ENCODE measurements at regions not wholly inside any gene's neighbourhood (a gene's known extent, or its start where the extent isn't known, plus 50 kb on each side); places are given as distances from the start of the nearest gene placed in this dataset.

DNA sequence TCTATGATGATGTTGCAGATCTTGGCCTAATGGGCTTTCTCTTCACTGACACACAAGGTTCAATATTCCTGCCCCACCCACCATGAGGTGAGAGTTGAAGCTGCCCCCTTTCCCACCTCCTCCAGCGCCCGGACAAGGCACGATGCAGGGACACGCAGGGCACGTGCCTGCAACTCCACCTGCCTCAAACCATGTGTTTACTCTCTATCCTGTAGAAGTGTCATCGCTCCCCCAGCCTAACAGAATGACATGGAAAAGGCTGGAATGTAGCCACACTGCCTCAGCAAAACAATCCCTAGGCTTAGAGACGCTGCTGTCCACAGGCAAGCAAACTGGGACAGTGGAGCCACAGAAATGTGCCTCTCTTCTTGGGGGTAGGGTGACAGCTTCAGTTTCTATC, 92.9 kb upstream of the SOD1 start:
- H3K4me3 ChIP-seq (ENCODE audit: low read depth, low read length) = no peak overlapping the region
- no peaks in the 10 kb centered on the region for H3K36me3 ChIP-seq (ENCODE audit: control insufficient read depth, insufficient read depth, low read length)
- peaks cover 18% of the 10 kb centered on the region for H3K4me1 ChIP-seq (ENCODE audit: control insufficient read depth, insufficient read depth, low read length)
- H3K27me3 ChIP-seq (ENCODE audit: control insufficient read depth, insufficient read depth, low read length) = no peaks in the 10 kb centered on the region
- H3K9me3 ChIP-seq (ENCODE audit: control insufficient read depth, insufficient read depth, low read depth, low read length) = no peaks in the 10 kb centered on the region
- no peak overlapping the region for H3K9ac ChIP-seq (ENCODE audit: low read length)
- H3K27ac ChIP-seq (ENCODE audit: low read depth, low read length) = no peak overlapping the region

DNA sequence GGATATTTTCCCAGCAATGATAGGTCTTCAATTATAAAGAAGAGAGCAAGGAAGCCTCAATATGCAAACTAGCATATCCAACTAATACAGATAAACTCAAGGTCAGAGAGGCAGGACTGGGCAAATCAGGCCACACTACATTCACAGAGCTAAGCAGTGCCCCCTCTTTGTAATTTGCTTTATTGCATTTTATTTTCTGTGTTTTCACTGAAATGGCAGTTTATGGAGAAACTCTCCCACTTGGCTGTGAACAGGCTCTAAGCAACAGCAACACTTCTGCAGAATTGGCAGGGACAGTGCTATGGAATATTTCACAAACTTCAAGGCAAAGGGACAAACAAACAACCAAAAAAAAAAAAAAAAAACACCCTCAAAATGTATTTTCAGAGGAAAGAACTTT, 93.4 kb upstream of the SOD1 start:
- no peaks in the 10 kb centered on the region for H3K36me3 ChIP-seq (ENCODE audit: control insufficient read depth, insufficient read depth, low read length)
- no peaks in the 10 kb centered on the region for H3K27me3 ChIP-seq (ENCODE audit: control insufficient read depth, insufficient read depth, low read length)
- no peaks in the 10 kb centered on the region for H3K9me3 ChIP-seq (ENCODE audit: control insufficient read depth, insufficient read depth, low read depth, low read length)
- no peak overlapping the region for H3K4me3 ChIP-seq (ENCODE audit: low read depth, low read length)
- H3K27ac ChIP-seq (ENCODE audit: low read depth, low read length) = no peak overlapping the region
- H3K9ac ChIP-seq (ENCODE audit: low read length) = no peak overlapping the region
- H3K4me1 ChIP-seq (ENCODE audit: control insufficient read depth, insufficient read depth, low read length) = peaks cover 18% of the 10 kb centered on the region

DNA sequence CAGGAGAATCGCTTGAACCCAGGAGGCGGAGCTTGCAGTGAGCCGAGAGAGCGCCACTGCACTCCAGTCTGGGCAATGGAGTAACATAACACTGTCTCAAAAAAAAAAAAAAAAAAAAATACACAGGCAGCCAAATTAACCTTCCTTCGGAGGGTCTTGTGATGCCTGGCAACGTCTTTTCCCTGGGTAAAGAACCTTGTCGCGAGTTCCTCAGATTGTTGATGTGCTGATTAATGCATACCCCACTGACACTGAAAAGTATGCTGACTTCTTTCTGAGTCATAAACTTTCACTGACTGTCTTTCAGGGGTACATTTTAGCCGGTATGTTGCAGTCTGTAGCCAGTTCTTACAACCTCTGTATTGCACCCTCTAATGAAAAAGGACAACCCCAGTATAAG, 95.1 kb upstream of the SOD1 start:
- Histone ChIP-seq H3K9me3 (ENCODE audit: control insufficient read depth, insufficient read depth, low read depth, low read length) (no peaks in the 10 kb centered on the region), H3K9ac (ENCODE audit: low read length) (no peak overlapping the region), H3K4me3 (ENCODE audit: low read depth, low read length) (no peak overlapping the region), H3K27ac (ENCODE audit: low read depth, low read length) (no peak overlapping the region), H3K36me3 (ENCODE audit: control insufficient read depth, insufficient read depth, low read length) (no peaks in the 10 kb centered on the region), H3K27me3 (ENCODE audit: control insufficient read depth, insufficient read depth, low read length) (no peaks in the 10 kb centered on the region), H3K4me1 (ENCODE audit: control insufficient read depth, insufficient read depth, low read length) (peaks cover 28% of the 10 kb centered on the region)

DNA sequence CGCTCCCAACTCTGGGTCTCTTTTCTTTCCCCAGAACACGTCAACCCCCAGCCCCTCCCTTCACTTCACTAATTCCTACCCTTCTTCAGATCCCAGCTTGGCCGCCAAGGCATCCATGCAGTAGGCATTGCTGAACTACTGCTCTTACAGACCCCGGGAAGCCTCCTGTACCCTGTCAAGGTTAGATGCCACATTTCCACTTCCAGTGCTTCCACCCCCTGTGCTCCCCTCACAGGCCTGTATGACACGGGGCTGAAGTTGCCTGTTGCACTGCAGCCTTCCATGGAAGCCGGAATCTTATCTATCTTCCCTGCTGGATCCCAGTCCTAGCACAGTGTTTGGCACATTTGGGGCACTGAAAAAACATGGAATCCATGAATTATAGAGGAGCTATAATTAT, 99.0 kb upstream of the SOD1 start:
- Histone ChIP-seq H3K4me3 (ENCODE audit: low read depth, low read length) (peak overlapping the region; percentile 89), H3K9ac (ENCODE audit: low read length) (peak overlapping the region; percentile 81), H3K27ac (ENCODE audit: low read depth, low read length) (no peak overlapping the region)

DNA sequence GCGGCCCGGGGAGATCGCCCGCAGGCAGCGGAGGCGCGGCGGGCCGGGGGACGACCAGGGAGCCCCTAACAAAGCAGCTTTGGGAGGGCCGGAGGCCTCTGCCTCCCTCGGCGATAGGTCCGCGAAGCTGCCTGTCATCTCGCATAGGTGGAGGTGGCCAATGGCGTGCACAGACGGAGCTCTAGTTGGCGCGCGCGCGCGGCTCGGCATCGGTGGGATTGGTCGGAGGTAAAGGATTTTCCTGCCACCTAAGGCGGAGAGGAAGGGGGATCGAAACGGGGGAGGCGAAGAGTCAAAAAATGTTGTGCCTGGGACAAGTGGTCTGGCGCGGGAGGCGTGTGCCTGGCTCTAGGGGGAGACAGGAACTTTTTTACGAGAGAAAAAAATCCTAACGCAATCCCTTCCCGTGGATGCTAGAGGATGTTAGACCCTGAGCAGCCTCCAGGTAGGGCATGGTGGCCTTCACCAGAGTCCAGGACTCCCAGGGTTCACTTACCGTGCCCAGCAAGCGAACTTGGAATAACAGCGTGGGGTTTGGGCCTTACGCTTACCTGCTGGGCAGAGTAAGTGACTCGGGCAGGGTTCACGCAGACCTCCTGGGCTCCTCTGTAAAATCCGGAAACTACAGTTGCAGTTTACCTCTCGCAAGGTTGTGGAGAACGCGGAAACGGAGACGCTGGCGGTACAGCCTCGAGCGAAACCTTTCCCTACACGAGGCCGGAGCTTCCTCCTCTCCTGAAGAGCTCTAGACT, 99.9 kb upstream of the SOD1 start:
- Histone ChIP-seq H3K4me1 (ENCODE audit: control insufficient read depth, insufficient read depth, low read length) (peaks cover 43% of the 10 kb centered on the region), H3K9me3 (ENCODE audit: control insufficient read depth, insufficient read depth, low read depth, low read length) (no peaks in the 10 kb centered on the region), H3K27ac (ENCODE audit: low read depth, low read length) (peak overlapping the region; percentile 92), H3K4me3 (ENCODE audit: low read depth, low read length) (peak overlapping the region; percentile 89), H3K9ac (ENCODE audit: low read length) (peak overlapping the region; percentile 81), H3K27me3 (ENCODE audit: control insufficient read depth, insufficient read depth, low read length) (peaks cover 14% of the 10 kb centered on the region; the same call in 1 of the 2 replicates), H3K36me3 (ENCODE audit: control insufficient read depth, insufficient read depth, low read length) (no peaks in the 10 kb centered on the region)

More for the DNA sequence above, 99.0 kb upstream of the SOD1 start:
- Histone ChIP-seq H3K27me3 (ENCODE audit: control insufficient read depth, insufficient read depth, low read length) (peaks cover 14% of the 10 kb centered on the region; the same call in 1 of the 2 replicates), H3K36me3 (ENCODE audit: control insufficient read depth, insufficient read depth, low read length) (no peaks in the 10 kb centered on the region), H3K9me3 (ENCODE audit: control insufficient read depth, insufficient read depth, low read depth, low read length) (no peaks in the 10 kb centered on the region), H3K4me1 (ENCODE audit: control insufficient read depth, insufficient read depth, low read length) (peaks cover 35% of the 10 kb centered on the region)

DNA sequence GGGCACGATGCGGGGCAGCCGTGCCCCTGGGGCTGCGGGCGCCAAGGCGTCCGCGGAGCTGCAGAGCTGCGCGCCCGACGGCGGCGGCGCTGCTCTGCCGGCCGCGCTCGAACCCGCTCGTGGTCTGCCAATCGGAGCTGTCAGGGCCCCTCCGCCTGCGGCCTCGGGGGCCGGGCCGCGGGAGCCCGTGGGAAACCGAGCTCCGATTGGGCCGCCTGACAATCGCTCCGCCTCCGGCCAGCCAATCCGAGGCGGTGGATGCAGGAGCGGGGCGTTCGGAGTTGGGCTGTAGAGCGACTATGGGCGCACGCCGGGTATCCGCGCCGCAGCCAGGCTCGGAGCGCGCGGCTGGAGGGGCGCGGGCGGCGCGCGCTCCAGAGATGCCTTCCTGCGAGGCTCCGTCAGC, 100.5 kb upstream of the SOD1 start:
- H3K9ac ChIP-seq (ENCODE audit: low read length) = peak overlapping the region; percentile 81
- peak overlapping the region; percentile 89 for H3K4me3 ChIP-seq (ENCODE audit: low read depth, low read length)
- H3K4me1 ChIP-seq (ENCODE audit: control insufficient read depth, insufficient read depth, low read length) = peaks cover 47% of the 10 kb centered on the region

DNA sequence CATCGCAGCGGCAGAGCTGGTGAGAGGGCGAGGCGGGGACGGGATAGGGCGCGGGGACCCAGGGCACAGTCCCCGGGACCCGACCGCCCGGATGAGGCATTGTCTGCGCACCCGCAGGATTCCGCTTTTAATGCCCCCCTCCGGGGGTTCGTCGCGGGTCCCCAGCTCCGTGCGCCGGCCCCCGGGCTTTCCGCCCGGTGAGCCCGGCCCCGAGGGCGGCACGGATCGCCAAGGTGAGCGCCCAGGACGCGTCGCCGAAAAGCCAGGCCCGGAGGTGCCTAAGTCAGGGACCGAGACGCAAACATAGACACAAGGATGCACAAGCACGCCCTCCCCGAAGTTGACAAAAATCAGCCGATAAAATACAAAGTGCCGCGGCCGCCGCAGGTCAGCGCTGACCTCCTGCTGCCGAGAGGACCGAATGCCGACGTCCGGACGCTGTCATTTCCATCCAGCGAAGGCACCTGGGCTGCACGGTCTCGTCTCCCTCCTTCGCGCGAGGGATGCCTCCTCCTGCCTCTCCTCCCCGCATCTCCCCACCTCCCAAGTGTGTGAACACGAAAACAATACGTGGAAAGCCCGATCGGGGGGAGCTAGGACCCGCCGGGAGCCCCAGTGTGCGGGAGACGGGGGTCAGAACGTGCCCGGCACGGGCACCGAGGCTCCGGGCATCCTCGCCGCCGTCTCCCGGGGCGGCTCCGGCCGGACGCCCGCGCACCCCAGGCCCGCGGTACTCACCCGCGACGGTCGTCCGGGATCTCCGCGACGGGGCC, 101.1 kb upstream of the SOD1 start:
- peaks cover 14% of the 10 kb centered on the region; the same call in 1 of the 2 replicates for H3K27me3 ChIP-seq (ENCODE audit: control insufficient read depth, insufficient read depth, low read length)
- no peaks in the 10 kb centered on the region for H3K36me3 ChIP-seq (ENCODE audit: control insufficient read depth, insufficient read depth, low read length)
- no peak overlapping the region; the same call in 1 of the 2 replicates for H3K27ac ChIP-seq (ENCODE audit: low read depth, low read length)
- H3K9me3 ChIP-seq (ENCODE audit: control insufficient read depth, insufficient read depth, low read depth, low read length) = no peaks in the 10 kb centered on the region
- peak overlapping the region; percentile 56 for H3K9ac ChIP-seq (ENCODE audit: low read length)
- H3K4me3 ChIP-seq (ENCODE audit: low read depth, low read length) = peak overlapping the region; percentile 89
- peaks cover 53% of the 10 kb centered on the region for H3K4me1 ChIP-seq (ENCODE audit: control insufficient read depth, insufficient read depth, low read length)

More for the DNA sequence above, 100.5 kb upstream of the SOD1 start:
- Histone ChIP-seq H3K36me3 (ENCODE audit: control insufficient read depth, insufficient read depth, low read length) (no peaks in the 10 kb centered on the region), H3K27ac (ENCODE audit: low read depth, low read length) (peak overlapping the region; percentile 92), H3K9me3 (ENCODE audit: control insufficient read depth, insufficient read depth, low read depth, low read length) (no peaks in the 10 kb centered on the region), H3K27me3 (ENCODE audit: control insufficient read depth, insufficient read depth, low read length) (peaks cover 14% of the 10 kb centered on the region; the same call in 1 of the 2 replicates)

DNA sequence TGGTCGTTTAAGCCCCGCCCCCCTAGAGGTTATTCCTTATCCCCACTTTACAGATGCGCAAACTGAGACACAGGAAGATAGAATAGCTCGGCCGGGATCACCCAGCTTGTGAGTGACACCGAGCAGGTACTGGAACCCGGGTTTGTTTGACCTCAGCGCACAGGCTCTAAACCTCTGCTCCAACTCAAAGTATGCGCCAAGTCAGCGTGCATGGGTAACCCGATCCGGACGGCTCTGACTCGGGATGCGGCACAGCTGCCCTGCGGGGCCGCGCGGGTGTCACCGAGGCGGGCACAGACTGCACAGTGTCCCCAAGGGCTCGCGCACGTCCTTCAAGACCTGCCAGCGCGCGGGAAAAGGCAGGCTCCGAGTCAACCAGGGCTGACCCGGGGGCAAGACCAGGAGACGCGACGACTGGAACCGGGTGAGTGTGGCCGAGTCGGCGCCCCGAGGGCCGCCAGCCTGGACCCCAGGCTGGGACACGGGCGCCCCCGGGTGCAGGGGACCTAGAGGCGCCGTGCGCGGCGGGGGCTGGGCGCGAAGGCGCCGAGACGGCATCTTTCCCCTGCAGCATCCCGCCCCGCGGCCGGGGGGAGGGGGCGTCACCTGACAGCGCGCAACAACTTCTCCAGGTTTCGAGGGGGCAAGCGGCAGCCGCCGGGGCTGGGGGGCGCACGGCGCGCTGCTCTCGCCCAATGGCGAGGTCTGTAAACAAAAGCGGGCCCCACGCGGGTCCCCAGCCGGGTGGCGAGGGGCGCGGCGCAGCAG, 101.9 kb upstream of the SOD1 start:
- Histone ChIP-seq H3K4me1 (ENCODE audit: control insufficient read depth, insufficient read depth, low read length) (peaks cover 60% of the 10 kb centered on the region), H3K9ac (ENCODE audit: low read length) (peak overlapping the region; percentile 56), H3K36me3 (ENCODE audit: control insufficient read depth, insufficient read depth, low read length) (no peaks in the 10 kb centered on the region), H3K9me3 (ENCODE audit: control insufficient read depth, insufficient read depth, low read depth, low read length) (no peaks in the 10 kb centered on the region), H3K4me3 (ENCODE audit: low read depth, low read length) (peak overlapping the region; percentile 89), H3K27me3 (ENCODE audit: control insufficient read depth, insufficient read depth, low read length) (peaks cover 14% of the 10 kb centered on the region; the same call in 1 of the 2 replicates), H3K27ac (ENCODE audit: low read depth, low read length) (no peak overlapping the region)

DNA sequence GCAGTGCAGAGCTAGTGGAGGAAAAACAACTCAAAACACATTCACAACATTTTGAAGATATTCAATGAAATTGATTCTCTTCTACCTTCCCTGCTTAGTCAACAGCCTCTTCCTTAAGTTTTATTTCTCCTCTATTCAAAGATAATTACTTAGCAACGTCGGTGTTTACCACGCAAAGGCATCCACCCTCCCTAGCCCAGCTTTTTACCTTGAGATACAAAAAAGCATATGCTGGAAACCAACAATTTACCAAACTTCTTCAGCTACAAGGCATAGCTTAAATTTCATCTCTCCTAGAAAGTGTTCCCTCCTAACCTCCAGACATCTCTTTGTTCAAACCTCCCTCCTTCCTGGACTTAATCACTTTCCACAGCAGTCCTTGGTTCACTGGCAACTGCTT, 102.8 kb upstream of the SOD1 start:
- Histone ChIP-seq H3K4me1 (ENCODE audit: control insufficient read depth, insufficient read depth, low read length) (peaks cover 55% of the 10 kb centered on the region), H3K36me3 (ENCODE audit: control insufficient read depth, insufficient read depth, low read length) (no peaks in the 10 kb centered on the region), H3K9me3 (ENCODE audit: control insufficient read depth, insufficient read depth, low read depth, low read length) (no peaks in the 10 kb centered on the region), H3K4me3 (ENCODE audit: low read depth, low read length) (peak overlapping the region; percentile 89; the same call in 1 of the 2 replicates), H3K27me3 (ENCODE audit: control insufficient read depth, insufficient read depth, low read length) (peaks cover 14% of the 10 kb centered on the region; the same call in 1 of the 2 replicates), H3K27ac (ENCODE audit: low read depth, low read length) (peak overlapping the region; percentile 14; the same call in 1 of the 2 replicates), H3K9ac (ENCODE audit: low read length) (peak overlapping the region; percentile 34)

DNA sequence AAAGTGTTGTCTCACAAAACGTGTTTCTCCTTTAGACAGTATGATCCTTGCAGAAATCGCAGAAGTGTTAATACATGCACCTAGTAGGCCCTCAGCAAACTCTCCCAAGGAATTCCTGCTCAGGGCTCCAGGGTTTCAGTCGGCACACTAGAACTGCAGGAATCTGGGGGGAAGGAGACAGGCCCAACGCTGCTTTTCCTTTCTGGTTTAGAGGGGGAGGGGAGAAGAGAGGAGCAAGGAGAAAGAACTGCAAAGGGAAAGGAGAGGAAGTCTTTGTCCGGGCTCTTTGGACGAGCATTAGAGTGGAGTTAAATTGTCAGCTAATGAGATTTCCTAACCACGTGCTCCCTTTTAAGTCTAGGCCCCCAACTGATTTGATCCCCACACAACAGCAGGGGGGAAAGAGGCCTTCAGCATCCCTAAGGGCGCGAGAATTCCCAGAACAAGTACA, 103.7 kb upstream of the SOD1 start:
- H3K36me3 ChIP-seq (ENCODE audit: control insufficient read depth, insufficient read depth, low read length) = no peaks in the 10 kb centered on the region
- peaks cover 14% of the 10 kb centered on the region; the same call in 1 of the 2 replicates for H3K27me3 ChIP-seq (ENCODE audit: control insufficient read depth, insufficient read depth, low read length)
- peaks cover 53% of the 10 kb centered on the region for H3K4me1 ChIP-seq (ENCODE audit: control insufficient read depth, insufficient read depth, low read length)
- H3K27ac ChIP-seq (ENCODE audit: low read depth, low read length) = peak overlapping the region; percentile 91
- H3K9ac ChIP-seq (ENCODE audit: low read length) = peak overlapping the region; percentile 88
- H3K4me3 ChIP-seq (ENCODE audit: low read depth, low read length) = peak overlapping the region; percentile 52
- H3K9me3 ChIP-seq (ENCODE audit: control insufficient read depth, insufficient read depth, low read depth, low read length) = no peaks in the 10 kb centered on the region
